K562 (cell line): ENCODE measurements at regions not wholly inside any gene's neighbourhood (a gene's known extent, or its start where the extent isn't known, plus 50 kb on each side); places are given as distances from the start of the nearest gene placed in this dataset.

Source experiments
- ATAC-seq: fragments of 200-7000 bp; cut with Tn5 transposase; 3 replicates; pipeline ENCODE4 v1.9.1; 2020; ENCODE audit warnings: moderate library complexity
- BruUV-seq: library from RNA; stranded (reverse); fragments of 400-500 nt; replicated peaks from 2 replicates; lab custom pipeline; 2021; lab: Mats Ljungman, UMichigan
- CTCF ChIA-PET: fragments of 300-600 bp; formaldehyde crosslinking; extraction: SDS; loops from one replicate; lab custom pipeline; 2021; ENCODE audit warnings: low intra/inter-chr PET ratio; lab: Yijun Ruan, JAX
- POLR2A ChIA-PET: fragments of 300-600, 350-650 bp; sonication (Branson Sonifier 250); formaldehyde crosslinking; extraction: SDS; loops from one replicate; lab custom pipeline; 2021; ENCODE audit warnings: antibody characterized with exemption, inconsistent platforms; lab: Yijun Ruan, JAX
- DNase-seq, 4 experiments: peaks; one replicate each; pipeline versions ENCODE4 v3.0.0 to v3.0.0-alpha.2; 2011 to 2018; ENCODE audit warnings: low spot score in 3 of 4, mixed read lengths in 3 of 4; ENCODE audit errors: extremely low read depth in 1 of 4
- FAIRE-seq: peaks from 2 replicates; lab custom pipeline; 2011; peaks lifted over from hg19 to GRCh38; lab: Jason Lieb, UNC
- H2AFZ ChIP-seq: 2 replicates; pipeline ENCODE4 v1.6.0; 2011; ENCODE audit warnings: low read depth, low read length, control low read depth, inconsistent platforms
- H3K27ac ChIP-seq: fragments of 200-600 bp; 3 replicates; pipeline ENCODE4 v1.8.0; 2011; ENCODE audit warnings: low read depth, mild to moderate bottlenecking, control low read depth, inconsistent platforms, low read length, moderate library complexity, mixed read lengths; ENCODE audit errors: extremely low read depth
- H3K27me3 ChIP-seq, 2 experiments: fragments of 300-600 bp in 1 of 2; 2 replicates in 1 of 2; 3 replicates in 1 of 2; pipeline versions ENCODE4 v1.6.0 to v1.8.0; 2011; ENCODE audit warnings: inconsistent platforms in 2 of 2, low read length in 2 of 2, mild to moderate bottlenecking in 1 of 2, mixed read lengths in 1 of 2, moderate library complexity in 1 of 2; ENCODE audit not compliant: control insufficient read depth in 2 of 2, insufficient read depth in 2 of 2
- H3K36me3 ChIP-seq: fragments of 300-600 bp; 3 replicates; pipeline ENCODE4 v1.8.0; 2011; ENCODE audit warnings: mild to moderate bottlenecking, low read length, inconsistent platforms; ENCODE audit not compliant: control insufficient read depth, insufficient read depth
- H3K4me1 ChIP-seq, 2 experiments: fragments of 200-600 bp in 1 of 2; replicated peaks in 1 of 2; 2 replicates in 1 of 2; 3 replicates in 1 of 2; pipeline versions ENCODE4 v1.5.1 to v1.8.0; 2011; ENCODE audit warnings: inconsistent platforms in 2 of 2, low read length in 2 of 2, mild to moderate bottlenecking in 1 of 2, mixed read lengths in 1 of 2, moderate library complexity in 1 of 2; ENCODE audit not compliant: control insufficient read depth in 2 of 2, insufficient read depth in 2 of 2
- H3K4me2 ChIP-seq: 2 replicates; pipeline ENCODE4 v1.6.1; 2011; ENCODE audit warnings: low read length, control low read depth, inconsistent platforms, mixed read lengths; ENCODE audit not compliant: insufficient read depth
- H3K4me3 ChIP-seq: fragments of 200-600 bp; sonication (generic), shearing (Covaris generic); 2 replicates; pipeline ENCODE4 v1.5.1; 2016; ENCODE audit warnings: control low read depth, inconsistent platforms
- H3K79me2 ChIP-seq: fragments of 200-600 bp; 3 replicates; pipeline ENCODE4 v1.8.0; 2011; ENCODE audit warnings: low read length, inconsistent platforms; ENCODE audit not compliant: control insufficient read depth, insufficient read depth
- H3K9ac ChIP-seq, 2 experiments: 2 replicates each; pipeline versions ENCODE4 v1.6.0 to v1.6.1; 2011; ENCODE audit warnings: low read depth in 2 of 2, low read length in 2 of 2, control low read depth in 1 of 2, inconsistent platforms in 1 of 2, mild to moderate bottlenecking in 1 of 2, mixed read lengths in 1 of 2; ENCODE audit not compliant: insufficient read depth in 1 of 2
- H3K9me1 ChIP-seq: one replicate; pipeline ENCODE4 v1.6.0; 2011; ENCODE audit warnings: inconsistent platforms, mild to moderate bottlenecking, low read length, moderate library complexity; ENCODE audit not compliant: control insufficient read depth, insufficient read depth
- H3K9me3 ChIP-seq: replicated peaks from 2 replicates; pipeline ENCODE4 v1.5.1; 2011; ENCODE audit warnings: low read depth, low read length, inconsistent platforms; ENCODE audit not compliant: control insufficient read depth, insufficient read depth
- H4K20me1 ChIP-seq: replicated peaks from 2 replicates; pipeline ENCODE4 v1.6.1; 2011; ENCODE audit warnings: low read length, inconsistent platforms, mixed read lengths; ENCODE audit not compliant: control insufficient read depth, insufficient read depth
- BCLAF1 ChIP-seq, 2 experiments: fragments of 450-650 bp in 1 of 2; IDR thresholded peaks; 2 replicates each; pipeline ENCODE4 v1.6.1; 2011 to 2017; ENCODE audit warnings: low read depth in 2 of 2, antibody characterized with exemption in 1 of 2, borderline replicate concordance in 1 of 2, low read length in 1 of 2, mild to moderate bottlenecking in 1 of 2, mixed read lengths in 1 of 2; ENCODE audit not compliant: control insufficient read depth in 1 of 2
- CBX3 ChIP-seq, 2 experiments: IDR thresholded peaks; 1 replicate in 1 of 2; 2 replicates in 1 of 2; pipeline ENCODE4 v1.6.1; 2012; ENCODE audit warnings: inconsistent platforms in 2 of 2, low read length in 2 of 2, borderline replicate concordance in 1 of 2, control low read depth in 1 of 2
- HDAC1 ChIP-seq, 2 experiments: fragments of 450-650 bp; IDR thresholded peaks; 2 replicates each; pipeline ENCODE4 v1.6.1; 2016 to 2017; ENCODE audit warnings: inconsistent platforms in 1 of 2, mild to moderate bottlenecking in 1 of 2, moderate library complexity in 1 of 2
- NCOR1 ChIP-seq: fragments of 450-650 bp; IDR thresholded peaks from 2 replicates; pipeline ENCODE4 v1.6.1; 2016; ENCODE audit warnings: mild to moderate bottlenecking, moderate library complexity
- NONO ChIP-seq, 2 experiments: fragments of 200-400 bp in 1 of 2; fragments of 450-650 bp in 1 of 2; formaldehyde crosslinking in 1 of 2; IDR thresholded peaks; 2 replicates each; pipeline ENCODE4 v1.6.1; 2017; ENCODE audit warnings: low read depth in 2 of 2, mild to moderate bottlenecking in 2 of 2, moderate library complexity in 2 of 2, low read length in 1 of 2
- NR0B1 ChIP-seq: fragments of 450-650 bp; IDR thresholded peaks from one replicate; pipeline ENCODE4 v1.6.1; 2018; ENCODE audit warnings: mild to moderate bottlenecking, moderate library complexity; ENCODE audit not compliant: partially characterized antibody
- PPARD ChIP-seq: fragments of 250-450 bp; sonication (Bioruptor Pico); IDR thresholded peaks from 2 replicates; pipeline ENCODE4 v1.8.0; 2022; ENCODE audit warnings: inconsistent platforms, mild to moderate bottlenecking, moderate library complexity
- RAD21 ChIP-seq, 2 experiments: fragments of 250-450 bp in 1 of 2; fragments of 450-650 bp in 1 of 2; sonication (Bioruptor Pico) in 1 of 2; formaldehyde crosslinking in 1 of 2; IDR thresholded peaks in 1 of 2; conservative IDR thresholded peaks in 1 of 2; 2 replicates each; pipeline versions ENCODE4 v1.4.0 to v1.8.0; 2020 to 2022; ENCODE audit warnings: mild to moderate bottlenecking in 2 of 2, moderate library complexity in 1 of 2
- TCF3 ChIP-seq: sonication (generic); formaldehyde crosslinking; IDR thresholded peaks from 2 replicates; pipeline ENCODE4 v1.4.0; 2020; ENCODE audit warnings: mild to moderate bottlenecking, missing genetic modification reagents
- TRIM24 ChIP-seq, 2 experiments: fragments of 450-650 bp; IDR thresholded peaks; 2 replicates each; pipeline ENCODE4 v1.6.1; 2016
- ZBTB26 ChIP-seq: fragments of 450-650 bp; formaldehyde crosslinking; IDR thresholded peaks from 2 replicates; pipeline ENCODE4 v1.4.0; 2022; ENCODE audit warnings: missing genetic modification characterization
- ZNF165 ChIP-seq: fragments of 250-450 bp; sonication (Bioruptor Pico); IDR thresholded peaks from 2 replicates; pipeline ENCODE4 v1.4.0; 2020; ENCODE audit warnings: borderline replicate concordance
- ZNF197 ChIP-seq: fragments of 200-800 bp; sonication (Bioruptor generic); IDR thresholded peaks from 2 replicates; pipeline ENCODE4 v1.6.1; 2016; ENCODE audit warnings: low read depth, missing genetic modification characterization, missing compliant biosample characterization
- ZNF408 ChIP-seq: fragments of 250-450 bp; sonication (Bioruptor Pico); IDR thresholded peaks from 2 replicates; pipeline ENCODE4 v1.4.0; 2020; ENCODE audit warnings: low read depth, mild to moderate bottlenecking, moderate library complexity
- WGBS: fragments of 100-300 bp; shearing (Covaris generic); methylation state at CpG from one replicate; pipeline ENCODE4 v1.1.6; 2016; ENCODE audit warnings: low coverage, mixed read lengths; ENCODE audit not compliant: insufficient coverage; ENCODE audit errors: missing lambda C conversion rate; 5-methylcytosine and 5-hydroxymethylcytosine counted together
- in situ Hi-C: fragments of 300-500 bp; cut with MboI; formaldehyde crosslinking; loops from 4 replicates; pipeline ENCODE4 v1.15.0; 2018; ENCODE audit warnings: inconsistent platforms, mixed read lengths
- intact Hi-C: fragments of 100-400 bp; cut with micrococcal nuclease; formaldehyde crosslinking; loops from 2 replicates; pipeline ENCODE4 v1.14.2; 2022
- TF ChIP-seq, protein P1 (sequence below): fragments of 250-450 bp; sonication (Bioruptor Pico); IDR thresholded peaks from 2 replicates; pipeline ENCODE4 v1.5.0; 2020; ENCODE audit warnings: mild to moderate bottlenecking, borderline replicate concordance

DNA sequence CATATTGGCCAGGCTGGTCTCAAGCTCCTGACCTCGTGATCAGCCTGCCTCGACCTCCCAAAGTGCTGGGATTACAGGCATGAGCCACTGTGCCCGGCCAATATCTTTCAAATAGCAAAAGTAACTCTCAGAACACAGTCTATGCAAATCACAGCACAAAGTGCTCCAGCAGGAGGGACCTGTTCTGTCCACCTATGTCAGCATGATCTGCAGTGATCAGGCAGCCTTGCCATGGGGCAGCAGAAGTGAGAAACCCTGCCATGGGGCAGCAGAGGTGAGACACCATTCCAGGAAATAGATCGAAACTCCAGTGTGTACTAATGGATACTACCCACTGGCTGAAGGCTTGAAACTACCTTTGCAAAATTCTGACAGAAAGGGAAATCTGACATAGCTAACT lies 78.5 kb upstream of the EIF5 start:
- Histone ChIP-seq H3K4me1 (peaks cover 6 to 7% of the 10 kb centered on the region in 2 experiments; a peak in 3 of 5 replicates), H3K9me3 (no peaks in the 10 kb centered on the region; the same call in 1 of the 2 replicates), H3K4me3 (no peak overlapping the region), H3K27me3 (no peaks in the 10 kb centered on the region; a peak in 1 of 5 replicates), H3K36me3 (no peaks in the 10 kb centered on the region), H3K79me2 (no peaks in the 10 kb centered on the region), H2AFZ (no peak overlapping the region), H4K20me1 (no peaks in the 10 kb centered on the region), H3K27ac (no peak overlapping the region), H3K9ac (no peak overlapping the region), H3K9me1 (no peaks in the 10 kb centered on the region), H3K4me2 (no peak overlapping the region)
- ATAC-seq (no peak), FAIRE-seq (no peak), DNase-seq (no peak)
- BruUV-seq, result no TSS peak
- intact Hi-C loops (no loop called here), in situ Hi-C loops (no loop called here)
- ChIA-PET CTCF (no interaction called here), POLR2A (no interaction called here)
- 11% methylated on average over 4 of the region's 4 CpGs for WGBS
- no peak for TF ChIP-seq BCLAF1 (IDR thresholded peaks at IDR 0.05; ENCODE audit: borderline replicate concordance in 1 of 2, control insufficient read depth in 1 of 2, low read depth in 2 of 2, low read length in 1 of 2)
- TF ChIP-seq ZNF408, result no peak
- TF ChIP-seq CBX3 (IDR thresholded peaks at IDR 0.05; ENCODE audit: borderline replicate concordance in 1 of 2, low read length in 2 of 2), result no peak
- TF ChIP-seq RAD21 (CRISPR knock-in tag; conservative IDR thresholded peaks at IDR 0.05 in 1 of 2, IDR thresholded peaks at IDR 0.05 in 1 of 2), result no peak
- no peak for TF ChIP-seq TCF3 (CRISPR knock-in tag)
- TF ChIP-seq ZNF165 (CRISPR knock-in tag), result no peak
- TF ChIP-seq HDAC1 (IDR thresholded peaks at IDR 0.05), result no peak
- no peak for TF ChIP-seq TRIM24 (IDR thresholded peaks at IDR 0.05)
- TF ChIP-seq, protein P1, sequence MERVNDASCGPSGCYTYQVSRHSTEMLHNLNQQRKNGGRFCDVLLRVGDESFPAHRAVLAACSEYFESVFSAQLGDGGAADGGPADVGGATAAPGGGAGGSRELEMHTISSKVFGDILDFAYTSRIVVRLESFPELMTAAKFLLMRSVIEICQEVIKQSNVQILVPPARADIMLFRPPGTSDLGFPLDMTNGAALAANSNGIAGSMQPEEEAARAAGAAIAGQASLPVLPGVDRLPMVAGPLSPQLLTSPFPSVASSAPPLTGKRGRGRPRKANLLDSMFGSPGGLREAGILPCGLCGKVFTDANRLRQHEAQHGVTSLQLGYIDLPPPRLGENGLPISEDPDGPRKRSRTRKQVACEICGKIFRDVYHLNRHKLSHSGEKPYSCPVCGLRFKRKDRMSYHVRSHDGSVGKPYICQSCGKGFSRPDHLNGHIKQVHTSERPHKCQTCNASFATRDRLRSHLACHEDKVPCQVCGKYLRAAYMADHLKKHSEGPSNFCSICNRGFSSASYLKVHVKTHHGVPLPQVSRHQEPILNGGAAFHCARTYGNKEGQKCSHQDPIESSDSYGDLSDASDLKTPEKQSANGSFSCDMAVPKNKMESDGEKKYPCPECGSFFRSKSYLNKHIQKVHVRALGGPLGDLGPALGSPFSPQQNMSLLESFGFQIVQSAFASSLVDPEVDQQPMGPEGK (CRISPR knock-in tag), result no peak
- TF ChIP-seq NONO (IDR thresholded peaks at IDR 0.05; ENCODE audit: low read depth in 2 of 2, low read length in 1 of 2), result no peak
- no peak for TF ChIP-seq NCOR1
- no peak for TF ChIP-seq ZBTB26 (CRISPR knock-in tag)
- TF ChIP-seq ZNF197 (CRISPR knock-in tag), result no peak
- TF ChIP-seq NR0B1, result no peak
- no peak for TF ChIP-seq PPARD (CRISPR knock-in tag)
